SK-N-SH (cell line): ENCODE measurements at regions not wholly inside any gene's neighbourhood (a gene's known extent, or its start where the extent isn't known, plus 50 kb on each side); places are given as distances from the start of the nearest gene placed in this dataset.

Source experiments
- CTCF ChIA-PET: fragments of 300-600, 350-600 bp; formaldehyde crosslinking; extraction: SDS; loops from one replicate; lab custom pipeline; 2021; lab: Yijun Ruan, JAX
- POLR2A ChIA-PET: fragments of 350-600 bp; sonication (Branson Sonifier 250); formaldehyde crosslinking; extraction: SDS; loops from one replicate; lab custom pipeline; 2020; ENCODE audit warnings: antibody characterized with exemption, inconsistent platforms; lab: Yijun Ruan, JAX
- DNase-seq: peaks from one replicate; pipeline ENCODE4 v3.0.0; 2012
- H2AFZ ChIP-seq: fragments of 200-600 bp; sonication (generic); 2 replicates; pipeline ENCODE4 v1.8.1; 2016; ENCODE audit warnings: antibody characterized with exemption, mild to moderate bottlenecking, low read depth
- H3F3A ChIP-seq: fragments of 200-600 bp; sonication (generic); replicated peaks from 2 replicates; pipeline ENCODE3; 2016; ENCODE audit warnings: antibody characterized with exemption, mild to moderate bottlenecking; ENCODE audit not compliant: insufficient read depth
- H3K27ac ChIP-seq, 2 experiments: fragments of 200-500 bp in 1 of 2; fragments of 200-600 bp in 1 of 2; sonication (Bioruptor generic) in 1 of 2; sonication (generic), shearing (Covaris generic) in 1 of 2; 2 replicates each; pipeline versions ENCODE4 v1.5.1 to v1.6.1; 2014 to 2016; ENCODE audit warnings: low read depth in 2 of 2, inconsistent platforms in 1 of 2, low read length in 1 of 2, mild to moderate bottlenecking in 1 of 2, mixed read lengths in 1 of 2
- H3K27me3 ChIP-seq: fragments of 200-600 bp; sonication (generic), shearing (Covaris generic); 2 replicates; pipeline ENCODE4 v1.6.1; 2016; ENCODE audit warnings: mixed run types; ENCODE audit not compliant: insufficient read depth
- H3K36me3 ChIP-seq, 2 experiments: fragments of 200-500 bp in 1 of 2; fragments of 200-600 bp in 1 of 2; sonication (Bioruptor generic) in 1 of 2; sonication (generic) in 1 of 2; replicated peaks in 1 of 2; 2 replicates each; pipeline versions ENCODE3 to v1.5.1; 2014 to 2016; ENCODE audit warnings: low read length in 1 of 2, mild to moderate bottlenecking in 1 of 2; ENCODE audit not compliant: insufficient read depth in 2 of 2, control insufficient read depth in 1 of 2
- H3K4me1 ChIP-seq, 2 experiments: fragments of 200-500 bp in 1 of 2; fragments of 200-600 bp in 1 of 2; sonication (Bioruptor generic) in 1 of 2; sonication (generic), shearing (Covaris generic) in 1 of 2; 2 replicates each; pipeline versions ENCODE4 v1.5.1 to v1.6.1; 2014 to 2016; ENCODE audit warnings: low read depth in 1 of 2, low read length in 1 of 2, mixed run types in 1 of 2; ENCODE audit not compliant: insufficient read depth in 2 of 2, control insufficient read depth in 1 of 2
- H3K4me2 ChIP-seq: fragments of 200-600 bp; sonication (generic), shearing (Covaris generic); 2 replicates; pipeline ENCODE4 v1.6.1; 2017; ENCODE audit warnings: mixed run types
- H3K4me3 ChIP-seq, 2 experiments: fragments of 200-500 bp in 1 of 2; fragments of 200-600 bp in 1 of 2; sonication (Bioruptor generic) in 1 of 2; sonication (generic), shearing (Covaris generic) in 1 of 2; 2 replicates each; pipeline versions ENCODE4 v1.5.1 to v1.8.1; 2014 to 2016; ENCODE audit warnings: low read depth in 2 of 2, inconsistent platforms in 1 of 2, low read length in 1 of 2, mild to moderate bottlenecking in 1 of 2, mixed read lengths in 1 of 2, moderate library complexity in 1 of 2
- H3K79me2 ChIP-seq: fragments of 200-600 bp; sonication (generic); 2 replicates; pipeline ENCODE4 v1.8.1; 2017; ENCODE audit warnings: mild to moderate bottlenecking; ENCODE audit not compliant: insufficient read depth
- H3K9ac ChIP-seq: fragments of 200-600 bp; sonication (generic); 2 replicates; pipeline ENCODE4 v1.6.1; 2017; ENCODE audit warnings: mixed run types
- H3K9me2 ChIP-seq: fragments of 200-600 bp; sonication (generic); 2 replicates; pipeline ENCODE4 v1.6.1; 2017; ENCODE audit warnings: mixed run types
- H3K9me3 ChIP-seq: fragments of 200-600 bp; sonication (generic); 2 replicates; pipeline ENCODE4 v1.6.1; 2017; ENCODE audit warnings: mixed run types, mild to moderate bottlenecking, moderate library complexity
- H4K20me1 ChIP-seq: fragments of 200-600 bp; sonication (generic); 2 replicates; pipeline ENCODE4 v1.6.1; 2017; ENCODE audit warnings: mild to moderate bottlenecking, mixed run types; ENCODE audit not compliant: insufficient read depth
- EZH2phosphoT487 ChIP-seq: fragments of 200-600 bp; sonication (generic); IDR thresholded peaks from 2 replicates; pipeline ENCODE4 v1.6.1; 2017; ENCODE audit warnings: low read depth, mixed run types, mild to moderate bottlenecking, antibody characterized with exemption, moderate library complexity, borderline replicate concordance
- GABPA ChIP-seq: IDR thresholded peaks from 2 replicates; pipeline ENCODE4 v1.4.0; 2012; ENCODE audit warnings: low read depth, mild to moderate bottlenecking
- JUND ChIP-seq: IDR thresholded peaks from 2 replicates; pipeline ENCODE4 v1.4.0; 2012
- NFIC ChIP-seq: IDR thresholded peaks from 2 replicates; pipeline ENCODE4 v1.4.0; 2012; ENCODE audit warnings: borderline replicate concordance
- RAD21 ChIP-seq: IDR thresholded peaks from 2 replicates; pipeline ENCODE4 v1.6.1; 2012; ENCODE audit warnings: mild to moderate bottlenecking, low read length
- RXRA ChIP-seq: IDR thresholded peaks from 2 replicates; pipeline ENCODE4 v1.4.0; 2012; ENCODE audit warnings: low read depth, mild to moderate bottlenecking, borderline replicate concordance
- TAF1 ChIP-seq: IDR thresholded peaks from 2 replicates; pipeline ENCODE4 v1.6.1; 2012; ENCODE audit warnings: low read depth, mild to moderate bottlenecking, low read length, moderate library complexity, borderline replicate concordance
- WGBS: methylation state at CpG from one replicate; pipeline ENCODE4 v1.1.6; 2017; ENCODE audit warnings: low lambda C conversion rate; 5-methylcytosine and 5-hydroxymethylcytosine counted together
- TF ChIP-seq, protein P1 (sequence below): fragments of 200-600 bp; sonication (generic); IDR thresholded peaks from 2 replicates; pipeline ENCODE4 v1.6.1; 2017; ENCODE audit warnings: antibody characterized with exemption, mild to moderate bottlenecking, moderate library complexity
- TF ChIP-seq, protein P2 (sequence below): fragments of 150-350 bp; IDR thresholded peaks from 2 replicates; pipeline ENCODE4 v1.6.1; 2016; ENCODE audit warnings: mild to moderate bottlenecking, low read depth, low read length
- TF ChIP-seq, protein P3 (sequence below): IDR thresholded peaks from 2 replicates; pipeline ENCODE4 v1.6.1; 2012; ENCODE audit warnings: mild to moderate bottlenecking, low read depth, low read length, moderate library complexity
- TF ChIP-seq, protein P4 (sequence below): IDR thresholded peaks from 2 replicates; pipeline ENCODE4 v1.4.0; 2012; ENCODE audit warnings: low read depth

DNA sequence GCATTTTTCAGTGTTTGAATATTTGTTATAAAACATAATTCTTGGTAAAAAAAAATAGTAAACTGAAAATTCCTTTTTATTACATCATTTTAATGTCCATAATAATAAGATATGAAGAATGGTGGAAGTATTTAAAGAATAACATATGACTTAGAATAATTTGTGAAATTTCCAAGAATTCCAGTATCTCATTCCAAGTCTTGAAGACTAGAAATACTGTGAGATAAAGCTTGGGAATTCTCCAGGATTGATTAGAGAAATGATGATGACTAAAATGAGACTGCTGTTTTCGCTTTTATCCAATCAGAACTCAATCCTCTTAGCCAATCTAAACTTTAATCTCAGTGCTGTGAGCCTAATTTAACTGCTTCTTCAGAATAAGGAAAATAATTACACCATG, 184.2 kb upstream of the HCCS start:
- Histone ChIP-seq H3K4me1 (peaks cover 0 to 2% of the 10 kb centered on the region in 2 experiments; a peak in 2 of 4 replicates), H3K79me2 (no peaks in the 10 kb centered on the region), H3K4me2 (no peak overlapping the region), H3K9me3 (no peaks in the 10 kb centered on the region), H3K27me3 (no peaks in the 10 kb centered on the region), H3K27ac (no peak overlapping the region), H3K4me3 (no peak overlapping the region), H2AFZ (no peak overlapping the region), H3K36me3 (no peaks in the 10 kb centered on the region), H3F3A (no peaks in the 10 kb centered on the region), H4K20me1 (no peaks in the 10 kb centered on the region)
- POLR2A ChIA-PET: no interaction called here
- no peak for DNase-seq
- CTCF ChIA-PET: no interaction called here
- 47% methylated on average over 1 of the region's 1 CpG for WGBS
- TF ChIP-seq GABPA: no peak
- TF ChIP-seq EZH2phosphoT487: no peak
- TF ChIP-seq TAF1: no peak
- TF ChIP-seq, protein P1, sequence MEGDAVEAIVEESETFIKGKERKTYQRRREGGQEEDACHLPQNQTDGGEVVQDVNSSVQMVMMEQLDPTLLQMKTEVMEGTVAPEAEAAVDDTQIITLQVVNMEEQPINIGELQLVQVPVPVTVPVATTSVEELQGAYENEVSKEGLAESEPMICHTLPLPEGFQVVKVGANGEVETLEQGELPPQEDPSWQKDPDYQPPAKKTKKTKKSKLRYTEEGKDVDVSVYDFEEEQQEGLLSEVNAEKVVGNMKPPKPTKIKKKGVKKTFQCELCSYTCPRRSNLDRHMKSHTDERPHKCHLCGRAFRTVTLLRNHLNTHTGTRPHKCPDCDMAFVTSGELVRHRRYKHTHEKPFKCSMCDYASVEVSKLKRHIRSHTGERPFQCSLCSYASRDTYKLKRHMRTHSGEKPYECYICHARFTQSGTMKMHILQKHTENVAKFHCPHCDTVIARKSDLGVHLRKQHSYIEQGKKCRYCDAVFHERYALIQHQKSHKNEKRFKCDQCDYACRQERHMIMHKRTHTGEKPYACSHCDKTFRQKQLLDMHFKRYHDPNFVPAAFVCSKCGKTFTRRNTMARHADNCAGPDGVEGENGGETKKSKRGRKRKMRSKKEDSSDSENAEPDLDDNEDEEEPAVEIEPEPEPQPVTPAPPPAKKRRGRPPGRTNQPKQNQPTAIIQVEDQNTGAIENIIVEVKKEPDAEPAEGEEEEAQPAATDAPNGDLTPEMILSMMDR: no peak
- TF ChIP-seq, protein P2, sequence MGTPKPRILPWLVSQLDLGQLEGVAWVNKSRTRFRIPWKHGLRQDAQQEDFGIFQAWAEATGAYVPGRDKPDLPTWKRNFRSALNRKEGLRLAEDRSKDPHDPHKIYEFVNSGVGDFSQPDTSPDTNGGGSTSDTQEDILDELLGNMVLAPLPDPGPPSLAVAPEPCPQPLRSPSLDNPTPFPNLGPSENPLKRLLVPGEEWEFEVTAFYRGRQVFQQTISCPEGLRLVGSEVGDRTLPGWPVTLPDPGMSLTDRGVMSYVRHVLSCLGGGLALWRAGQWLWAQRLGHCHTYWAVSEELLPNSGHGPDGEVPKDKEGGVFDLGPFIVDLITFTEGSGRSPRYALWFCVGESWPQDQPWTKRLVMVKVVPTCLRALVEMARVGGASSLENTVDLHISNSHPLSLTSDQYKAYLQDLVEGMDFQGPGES: no peak
- no peak for TF ChIP-seq RAD21
- TF ChIP-seq NFIC: no peak
- TF ChIP-seq, protein P3, sequence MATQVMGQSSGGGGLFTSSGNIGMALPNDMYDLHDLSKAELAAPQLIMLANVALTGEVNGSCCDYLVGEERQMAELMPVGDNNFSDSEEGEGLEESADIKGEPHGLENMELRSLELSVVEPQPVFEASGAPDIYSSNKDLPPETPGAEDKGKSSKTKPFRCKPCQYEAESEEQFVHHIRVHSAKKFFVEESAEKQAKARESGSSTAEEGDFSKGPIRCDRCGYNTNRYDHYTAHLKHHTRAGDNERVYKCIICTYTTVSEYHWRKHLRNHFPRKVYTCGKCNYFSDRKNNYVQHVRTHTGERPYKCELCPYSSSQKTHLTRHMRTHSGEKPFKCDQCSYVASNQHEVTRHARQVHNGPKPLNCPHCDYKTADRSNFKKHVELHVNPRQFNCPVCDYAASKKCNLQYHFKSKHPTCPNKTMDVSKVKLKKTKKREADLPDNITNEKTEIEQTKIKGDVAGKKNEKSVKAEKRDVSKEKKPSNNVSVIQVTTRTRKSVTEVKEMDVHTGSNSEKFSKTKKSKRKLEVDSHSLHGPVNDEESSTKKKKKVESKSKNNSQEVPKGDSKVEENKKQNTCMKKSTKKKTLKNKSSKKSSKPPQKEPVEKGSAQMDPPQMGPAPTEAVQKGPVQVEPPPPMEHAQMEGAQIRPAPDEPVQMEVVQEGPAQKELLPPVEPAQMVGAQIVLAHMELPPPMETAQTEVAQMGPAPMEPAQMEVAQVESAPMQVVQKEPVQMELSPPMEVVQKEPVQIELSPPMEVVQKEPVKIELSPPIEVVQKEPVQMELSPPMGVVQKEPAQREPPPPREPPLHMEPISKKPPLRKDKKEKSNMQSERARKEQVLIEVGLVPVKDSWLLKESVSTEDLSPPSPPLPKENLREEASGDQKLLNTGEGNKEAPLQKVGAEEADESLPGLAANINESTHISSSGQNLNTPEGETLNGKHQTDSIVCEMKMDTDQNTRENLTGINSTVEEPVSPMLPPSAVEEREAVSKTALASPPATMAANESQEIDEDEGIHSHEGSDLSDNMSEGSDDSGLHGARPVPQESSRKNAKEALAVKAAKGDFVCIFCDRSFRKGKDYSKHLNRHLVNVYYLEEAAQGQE: no peak
- TF ChIP-seq, protein P4, sequence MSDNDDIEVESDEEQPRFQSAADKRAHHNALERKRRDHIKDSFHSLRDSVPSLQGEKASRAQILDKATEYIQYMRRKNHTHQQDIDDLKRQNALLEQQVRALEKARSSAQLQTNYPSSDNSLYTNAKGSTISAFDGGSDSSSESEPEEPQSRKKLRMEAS: no peak
- no peak for TF ChIP-seq JUND
- no peak for TF ChIP-seq RXRA
- TF ChIP-seq, all 33 proteins: peak for 0
- Histone ChIP-seq H3K9me2 (no peaks in the 10 kb centered on the region), H3K9ac (no peak overlapping the region)
